MCF 10A (cell line): ENCODE measurements at regions not wholly inside any gene's neighbourhood (a gene's known extent, or its start where the extent isn't known, plus 50 kb on each side); places are given as distances from the start of the nearest gene placed in this dataset.

Experiments
- BruUV-seq: library from RNA; stranded (reverse); fragments of 400-500 nt; replicated peaks from 2 replicates; lab custom pipeline; 2021; lab: Mats Ljungman, UMichigan
- CTCF ChIA-PET: fragments of 300-600 bp; sonication (Branson Sonifier 250); formaldehyde crosslinking; extraction: SDS; loops from one replicate; lab custom pipeline; 2021; ENCODE audit warnings: antibody characterized with exemption, inconsistent platforms; lab: Yijun Ruan, JAX
- POLR2A ChIA-PET: fragments of 300-600, 350-650 bp; sonication (Branson Sonifier 250); formaldehyde crosslinking; extraction: SDS; loops from one replicate; lab custom pipeline; 2020; ENCODE audit warnings: antibody characterized with exemption, inconsistent platforms; lab: Yijun Ruan, JAX
- DNase-seq: peaks from one replicate; pipeline ENCODE4 v3.0.0-alpha.2; 2018; ENCODE audit not compliant: unreplicated experiment
- H3K27ac Mint-ChIP-seq: one replicate; pipeline ENCODE4 v1.8.0; 2022; ENCODE audit warnings: mild to moderate bottlenecking, low read depth, mixed read lengths; ENCODE audit not compliant: unreplicated experiment
- H3K27me3 Mint-ChIP-seq: one replicate; pipeline ENCODE4 v1.8.0; 2022; ENCODE audit warnings: mixed read lengths; ENCODE audit not compliant: insufficient read depth, unreplicated experiment
- H3K36me3 Mint-ChIP-seq: one replicate; pipeline ENCODE4 v1.8.0; 2022; ENCODE audit warnings: mild to moderate bottlenecking, moderate library complexity, mixed read lengths; ENCODE audit not compliant: insufficient read depth, unreplicated experiment
- H3K4me1 Mint-ChIP-seq: one replicate; pipeline ENCODE4 v1.8.0; 2022; ENCODE audit warnings: mixed read lengths; ENCODE audit not compliant: insufficient read depth, unreplicated experiment
- H3K4me3 Mint-ChIP-seq: one replicate; pipeline ENCODE4 v1.8.0; 2022; ENCODE audit warnings: mild to moderate bottlenecking, moderate library complexity, mixed read lengths; ENCODE audit not compliant: unreplicated experiment
- H3K9me3 Mint-ChIP-seq: one replicate; pipeline ENCODE4 v1.8.0; 2022; ENCODE audit warnings: mixed read lengths; ENCODE audit not compliant: unreplicated experiment
- intact Hi-C: fragments of 100-400 bp; cut with micrococcal nuclease; formaldehyde crosslinking; loops from 2 replicates; pipeline ENCODE4 v1.14.1; 2022
- TF ChIP-seq, protein P1 (sequence below): fragments of 200-600 bp; IDR thresholded peaks from one replicate; pipeline ENCODE4 v1.8.0; 2022; ENCODE audit warnings: antibody characterized with exemption, mild to moderate bottlenecking; ENCODE audit not compliant: unreplicated experiment

DNA sequence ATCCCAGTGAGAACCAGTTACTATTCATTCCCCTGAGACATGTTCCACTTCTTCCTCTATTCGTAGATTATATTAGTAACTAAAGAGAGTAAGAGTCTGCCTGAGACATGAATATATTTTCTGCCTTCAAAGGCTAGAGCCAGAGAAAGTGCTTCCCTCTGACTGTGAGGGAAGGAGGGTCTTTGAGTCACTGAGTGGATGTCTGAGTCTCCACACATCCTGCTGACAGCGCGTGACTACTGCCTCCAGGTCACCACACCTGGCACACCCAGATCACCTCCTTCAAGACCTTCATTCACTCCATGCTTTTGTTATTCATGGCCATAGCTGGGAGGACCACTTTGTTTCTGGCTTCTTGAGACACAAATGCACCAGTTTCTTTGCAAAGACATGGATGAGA lies 135.6 kb downstream of the SOX2 start:
- DNase-seq = no peak
- H3K36me3 Mint-ChIP-seq = no peaks in the 10 kb centered on the region
- TF ChIP-seq, protein P1, sequence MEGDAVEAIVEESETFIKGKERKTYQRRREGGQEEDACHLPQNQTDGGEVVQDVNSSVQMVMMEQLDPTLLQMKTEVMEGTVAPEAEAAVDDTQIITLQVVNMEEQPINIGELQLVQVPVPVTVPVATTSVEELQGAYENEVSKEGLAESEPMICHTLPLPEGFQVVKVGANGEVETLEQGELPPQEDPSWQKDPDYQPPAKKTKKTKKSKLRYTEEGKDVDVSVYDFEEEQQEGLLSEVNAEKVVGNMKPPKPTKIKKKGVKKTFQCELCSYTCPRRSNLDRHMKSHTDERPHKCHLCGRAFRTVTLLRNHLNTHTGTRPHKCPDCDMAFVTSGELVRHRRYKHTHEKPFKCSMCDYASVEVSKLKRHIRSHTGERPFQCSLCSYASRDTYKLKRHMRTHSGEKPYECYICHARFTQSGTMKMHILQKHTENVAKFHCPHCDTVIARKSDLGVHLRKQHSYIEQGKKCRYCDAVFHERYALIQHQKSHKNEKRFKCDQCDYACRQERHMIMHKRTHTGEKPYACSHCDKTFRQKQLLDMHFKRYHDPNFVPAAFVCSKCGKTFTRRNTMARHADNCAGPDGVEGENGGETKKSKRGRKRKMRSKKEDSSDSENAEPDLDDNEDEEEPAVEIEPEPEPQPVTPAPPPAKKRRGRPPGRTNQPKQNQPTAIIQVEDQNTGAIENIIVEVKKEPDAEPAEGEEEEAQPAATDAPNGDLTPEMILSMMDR = no peak
- ChIA-PET CTCF (interaction anchor here (0.6 to 0.7 kb wide), 2 partner anchors 80 to 1157 kb away, joined by 3 read pairs; no protein-coding TSS in a partner anchor), POLR2A (no interaction called here)
- H3K9me3 Mint-ChIP-seq = no peaks in the 10 kb centered on the region
- intact Hi-C loops = no loop called here
- H3K4me3 Mint-ChIP-seq = no peak overlapping the region
- H3K27me3 Mint-ChIP-seq = no peaks in the 10 kb centered on the region
- H3K27ac Mint-ChIP-seq = no peak overlapping the region
- BruUV-seq = no TSS peak
- peaks cover 6% of the 10 kb centered on the region for H3K4me1 Mint-ChIP-seq

DNA sequence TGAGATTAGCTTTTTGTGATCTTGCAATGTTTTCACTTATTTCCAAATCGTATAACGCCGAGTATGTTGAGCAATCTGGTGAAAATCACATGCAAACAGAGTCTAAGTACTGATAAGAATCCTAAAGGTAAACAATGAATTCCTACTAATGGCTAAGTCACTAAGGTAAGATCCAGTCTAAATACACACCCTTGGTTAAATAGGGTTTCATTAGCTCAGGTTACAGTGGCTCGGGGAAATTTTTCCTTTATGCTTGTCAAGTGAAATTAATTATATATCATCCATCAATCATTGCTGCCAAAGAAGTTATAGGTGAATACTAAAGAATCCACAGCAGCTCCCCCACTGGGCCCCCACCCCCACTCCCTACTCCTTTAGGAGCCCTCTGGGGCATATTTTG lies 139.3 kb downstream of the SOX2 start:
- no TSS peak for BruUV-seq
- POLR2A ChIA-PET = interaction anchor here (1.1 kb wide), 1 partner anchor 33 kb away, joined by 3 read pairs; no protein-coding TSS in a partner anchor
- Mint-ChIP-seq H3K27me3 (no peaks in the 10 kb centered on the region), H3K27ac (peak overlapping the region; percentile 19), H3K9me3 (no peaks in the 10 kb centered on the region), H3K4me1 (peaks cover 6% of the 10 kb centered on the region), H3K4me3 (no peak overlapping the region), H3K36me3 (no peaks in the 10 kb centered on the region)
- DNase-seq = no peak
- TF ChIP-seq, protein P1 = no peak
- CTCF ChIA-PET = no interaction called here
- intact Hi-C loops = no loop called here

DNA sequence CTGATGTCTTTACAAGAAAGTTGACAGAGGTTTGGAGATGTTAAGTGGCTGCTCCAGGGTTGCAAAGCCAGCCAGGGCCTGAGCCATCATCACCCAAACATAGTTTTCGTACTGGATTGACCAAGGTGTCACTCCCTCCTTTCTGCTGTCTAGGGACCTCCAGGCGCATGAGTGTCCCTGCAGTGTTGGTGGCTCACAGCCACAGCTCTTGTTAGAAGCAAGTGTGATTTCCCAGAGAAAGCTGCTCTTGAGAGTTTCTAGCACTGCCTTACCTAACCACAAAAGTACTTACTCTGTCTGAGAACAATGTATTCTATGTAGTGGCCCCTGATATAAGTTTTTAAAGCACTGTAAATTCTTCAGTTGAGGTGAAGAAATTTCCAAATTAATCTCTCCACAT lies 144.1 kb downstream of the SOX2 start:
- H3K27me3 Mint-ChIP-seq = no peaks in the 10 kb centered on the region
- H3K4me1 Mint-ChIP-seq = peaks cover 6% of the 10 kb centered on the region
- BruUV-seq = no TSS peak
- intact Hi-C loops = no loop called here
- H3K27ac Mint-ChIP-seq = no peak overlapping the region
- no peaks in the 10 kb centered on the region for H3K9me3 Mint-ChIP-seq
- H3K4me3 Mint-ChIP-seq = no peak overlapping the region
- TF ChIP-seq, protein P1 = no peak
- ChIA-PET CTCF (no interaction called here), POLR2A (interaction anchor here (0.6 kb wide), 1 partner anchor 10 kb away, joined by 3 read pairs; no protein-coding TSS in a partner anchor)
- no peak for DNase-seq
- no peaks in the 10 kb centered on the region for H3K36me3 Mint-ChIP-seq

DNA sequence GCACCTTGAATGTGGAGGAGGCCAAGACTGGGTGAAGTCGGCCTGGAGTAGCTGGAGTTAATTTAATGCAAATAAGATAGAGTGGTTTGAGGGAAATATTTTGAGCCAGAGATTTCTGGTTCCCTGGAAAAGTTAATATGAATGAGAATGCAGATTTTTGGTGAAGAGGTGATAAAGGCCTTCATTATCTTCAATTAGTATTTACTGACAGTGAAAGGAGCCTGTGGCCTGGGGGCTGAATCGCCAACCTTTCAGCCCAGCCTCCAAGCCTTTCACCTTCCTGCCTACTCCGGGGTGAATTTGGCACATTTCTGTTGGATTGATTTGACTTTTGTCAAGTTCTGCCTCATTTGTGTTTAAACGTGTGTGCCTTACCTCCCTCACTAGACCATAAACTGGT lies 147.8 kb downstream of the SOX2 start:
- Mint-ChIP-seq H3K36me3 (no peaks in the 10 kb centered on the region), H3K4me3 (no peak overlapping the region), H3K27me3 (no peaks in the 10 kb centered on the region), H3K9me3 (no peaks in the 10 kb centered on the region), H3K4me1 (no peaks in the 10 kb centered on the region), H3K27ac (no peak overlapping the region)
- DNase-seq = no peak
- TF ChIP-seq, protein P1 = no peak
- intact Hi-C loops = no loop called here
- BruUV-seq = no TSS peak
- POLR2A ChIA-PET = no interaction called here
- CTCF ChIA-PET = interaction anchor here (0.6 kb wide), 2 partner anchors 150 to 1826 kb away, joined by 3 read pairs; no protein-coding TSS in a partner anchor
